H9 (cell line): ENCODE measurements at regions not wholly inside any gene's neighbourhood (a gene's known extent, or its start where the extent isn't known, plus 50 kb on each side); places are given as distances from the start of the nearest gene placed in this dataset.

ENCODE experiments used
- DNase-seq: peaks from one replicate; pipeline ENCODE4 v3.0.0-alpha.2; 2017
- H2AFZ ChIP-seq: one replicate; pipeline ENCODE4 v1.6.1; 2013; ENCODE audit warnings: mild to moderate bottlenecking, low read length, control low read depth, moderate library complexity
- H2AK5ac ChIP-seq: 2 replicates; pipeline ENCODE4 v1.6.1; 2013; ENCODE audit warnings: low read length, control low read depth, mixed read lengths; ENCODE audit not compliant: insufficient read length
- H2BK120ac ChIP-seq: one replicate; pipeline ENCODE4 v1.6.1; 2013; ENCODE audit warnings: low read depth, mild to moderate bottlenecking, low read length, control low read depth, inconsistent platforms; ENCODE audit not compliant: poor library complexity, severe bottlenecking
- H2BK12ac ChIP-seq: 2 replicates; pipeline ENCODE4 v1.6.1; 2013; ENCODE audit warnings: low read length, control low read depth, mixed read lengths, low read depth; ENCODE audit not compliant: insufficient read length
- H2BK15ac ChIP-seq: 2 replicates; pipeline ENCODE4 v1.6.1; 2013; ENCODE audit warnings: low read depth, low read length, control low read depth
- H2BK20ac ChIP-seq: one replicate; pipeline ENCODE4 v1.6.1; 2013; ENCODE audit warnings: low read depth, mild to moderate bottlenecking, low read length, control low read depth, inconsistent platforms; ENCODE audit not compliant: poor library complexity, severe bottlenecking
- H2BK5ac ChIP-seq: 2 replicates; pipeline ENCODE4 v1.6.1; 2013; ENCODE audit warnings: low read length, control low read depth, mixed read lengths; ENCODE audit not compliant: insufficient read length
- H3K14ac ChIP-seq: 2 replicates; pipeline ENCODE4 v1.6.1; 2013; ENCODE audit warnings: low read length, control low read depth; ENCODE audit not compliant: insufficient read depth
- H3K18ac ChIP-seq: 2 replicates; pipeline ENCODE4 v1.6.1; 2013; ENCODE audit warnings: low read depth, mild to moderate bottlenecking, mixed read lengths, low read length, control low read depth; ENCODE audit not compliant: insufficient read length
- H3K23ac ChIP-seq: 2 replicates; pipeline ENCODE4 v1.6.1; 2013; ENCODE audit warnings: low read length, control low read depth, mixed read lengths, low read depth; ENCODE audit not compliant: insufficient read length
- H3K23me2 ChIP-seq: 2 replicates; pipeline ENCODE4 v1.6.1; 2013; ENCODE audit warnings: low read depth, mild to moderate bottlenecking, mixed read lengths, low read length, control low read depth; ENCODE audit not compliant: insufficient read length, poor library complexity, severe bottlenecking
- H3K27ac ChIP-seq: 2 replicates; pipeline ENCODE4 v1.5.1; 2013; ENCODE audit warnings: low read length, control low read depth, mixed read lengths, low read depth; ENCODE audit not compliant: insufficient read length
- H3K27me3 ChIP-seq: 2 replicates; pipeline ENCODE4 v1.6.1; 2013; ENCODE audit warnings: low read length, control low read depth, inconsistent platforms; ENCODE audit not compliant: insufficient read depth
- H3K4ac ChIP-seq: 2 replicates; pipeline ENCODE4 v1.6.1; 2013; ENCODE audit warnings: low read depth, mild to moderate bottlenecking, control low read depth, inconsistent platforms, low read length, moderate library complexity
- H3K4me1 ChIP-seq: 2 replicates; pipeline ENCODE4 v1.6.1; 2013; ENCODE audit warnings: low read length, control low read depth, inconsistent platforms; ENCODE audit not compliant: insufficient read depth
- H3K4me2 ChIP-seq: 2 replicates; pipeline ENCODE4 v1.6.1; 2013; ENCODE audit warnings: low read length, control low read depth, mixed read lengths; ENCODE audit not compliant: insufficient read length, insufficient read depth
- H3K56ac ChIP-seq: 2 replicates; pipeline ENCODE4 v1.6.1; 2013; ENCODE audit warnings: low read depth, mild to moderate bottlenecking, mixed read lengths, low read length, control low read depth; ENCODE audit not compliant: insufficient read length
- H3K79me1 ChIP-seq: 2 replicates; pipeline ENCODE4 v1.6.1; 2013; ENCODE audit warnings: low read depth, mild to moderate bottlenecking, moderate library complexity, low read length, control low read depth, inconsistent platforms; ENCODE audit not compliant: insufficient read depth, poor library complexity, severe bottlenecking
- H3K79me2 ChIP-seq: 2 replicates; pipeline ENCODE4 v1.6.1; 2013; ENCODE audit warnings: low read length, control low read depth, inconsistent platforms; ENCODE audit not compliant: insufficient read depth
- H3K9ac ChIP-seq: 2 replicates; pipeline ENCODE4 v1.6.1; 2013; ENCODE audit warnings: low read length, control low read depth, mixed read lengths; ENCODE audit not compliant: insufficient read length; ENCODE audit errors: extremely low read depth
- H3K9me3 ChIP-seq: one replicate; pipeline ENCODE4 v1.6.1; 2013; ENCODE audit warnings: low read depth, low read length, inconsistent platforms; ENCODE audit not compliant: control insufficient read depth
- H3T11ph ChIP-seq: one replicate; pipeline ENCODE4 v1.6.1; 2013; ENCODE audit warnings: mild to moderate bottlenecking, low read length, control low read depth, inconsistent platforms
- H4K20me1 ChIP-seq: one replicate; pipeline ENCODE4 v1.6.1; 2013; ENCODE audit not compliant: control insufficient read depth, insufficient read length, insufficient read depth
- H4K5ac ChIP-seq: 2 replicates; pipeline ENCODE4 v1.6.1; 2013; ENCODE audit warnings: low read depth, mild to moderate bottlenecking, mixed read lengths, low read length, control low read depth; ENCODE audit not compliant: insufficient read length
- H4K8ac ChIP-seq: replicated peaks from 2 replicates; pipeline ENCODE4 v1.6.1; 2013; ENCODE audit warnings: low read length, control low read depth, mixed read lengths, low read depth; ENCODE audit not compliant: insufficient read length
- H4K91ac ChIP-seq: 2 replicates; pipeline ENCODE4 v1.6.1; 2013; ENCODE audit warnings: low read depth, mild to moderate bottlenecking, moderate library complexity, mixed read lengths, low read length, control low read depth; ENCODE audit not compliant: insufficient read length
- H3K27ac Mint-ChIP-seq, 3 experiments: 2 replicates in 2 of 3; 3 replicates in 1 of 3; pipeline ENCODE4 v1.8.0; 2020 to 2021; ENCODE audit warnings: mixed read lengths in 3 of 3, mild to moderate bottlenecking in 1 of 3, moderate library complexity in 1 of 3
- H3K27me3 Mint-ChIP-seq: 2 replicates; pipeline ENCODE4 v1.8.0; 2021; ENCODE audit warnings: low read depth, mild to moderate bottlenecking, moderate library complexity, mixed read lengths
- H3K36me3 Mint-ChIP-seq, 3 experiments: 2 replicates in 2 of 3; 3 replicates in 1 of 3; pipeline ENCODE4 v1.8.0; 2020 to 2021; ENCODE audit warnings: low read depth in 3 of 3, mixed read lengths in 3 of 3; ENCODE audit not compliant: insufficient read depth in 1 of 3
- H3K4me1 Mint-ChIP-seq, 2 experiments: 2 replicates each; pipeline ENCODE4 v1.8.0; 2020; ENCODE audit warnings: mixed read lengths in 2 of 2
- H3K4me3 Mint-ChIP-seq, 2 experiments: 2 replicates in 1 of 2; 3 replicates in 1 of 2; pipeline ENCODE4 v1.8.0; 2020 to 2021; ENCODE audit warnings: mild to moderate bottlenecking in 2 of 2, mixed read lengths in 2 of 2, moderate library complexity in 1 of 2
- H3K9me3 Mint-ChIP-seq, 2 experiments: 2 replicates in 1 of 2; 3 replicates in 1 of 2; pipeline ENCODE4 v1.8.0; 2020; ENCODE audit warnings: mild to moderate bottlenecking in 2 of 2, mixed read lengths in 2 of 2, moderate library complexity in 1 of 2
- WGBS: extraction: QIAGEN DNeasy Blood & Tissue Kit; methylation state at CpG from one replicate; pipeline ENCODE4 v1.1.7; 2013; ENCODE audit warnings: missing lambda C conversion rate, low lambda C conversion rate, mixed read lengths; ENCODE audit not compliant: insufficient read length; ENCODE audit errors: extremely low coverage; 5-methylcytosine and 5-hydroxymethylcytosine counted together
- TF ChIP-seq, protein P1 (sequence below): fragments of 200-600 bp; sonication (generic); conservative IDR thresholded peaks from 3 replicates; pipeline ENCODE4 v1.8.0; 2021; ENCODE audit warnings: antibody characterized with exemption, mild to moderate bottlenecking

- Histone ChIP-seq H4K20me1 (no peaks in the 10 kb centered on the region), H3K4me2 (no peak overlapping the region), H4K5ac (no peak overlapping the region), H3K79me2 (no peaks in the 10 kb centered on the region), H2BK120ac (no peak overlapping the region), H3K27ac (no peak overlapping the region), H3K9me3 (no peaks in the 10 kb centered on the region), H3K23ac (no peak overlapping the region), H3K18ac (no peak overlapping the region), H2BK5ac (no peak overlapping the region), H3K79me1 (no peaks in the 10 kb centered on the region), H4K8ac (no peak overlapping the region), H3K14ac (no peak overlapping the region), H3K23me2 (no peaks in the 10 kb centered on the region), H2BK20ac (no peak overlapping the region), H3K27me3 (no peaks in the 10 kb centered on the region), H3K4ac (no peak overlapping the region), H3K4me1 (peaks cover 7% of the 10 kb centered on the region), H2AK5ac (no peak overlapping the region), H3T11ph (no peak overlapping the region), H3K9ac (no peak overlapping the region), H2AFZ (no peak overlapping the region), H2BK15ac (no peak overlapping the region), H3K56ac (no peak overlapping the region), H2BK12ac (no peak overlapping the region), H4K91ac (no peak overlapping the region)
- Mint-ChIP-seq H3K9me3 (peaks cover 8 to 9% of the 10 kb centered on the region in 2 experiments; a peak in 4 of 5 replicates), H3K27ac (no peak overlapping the region), H3K27me3 (peaks cover 55% of the 10 kb centered on the region), H3K4me1 (peaks cover 14% of the 10 kb centered on the region in 2 experiments), H3K36me3 (peaks cover 0 to 8% (median 0%) of the 10 kb centered on the region in 3 experiments; a peak in 1 of 7 replicates), H3K4me3 (no peak overlapping the region)
- TF ChIP-seq, protein P1, sequence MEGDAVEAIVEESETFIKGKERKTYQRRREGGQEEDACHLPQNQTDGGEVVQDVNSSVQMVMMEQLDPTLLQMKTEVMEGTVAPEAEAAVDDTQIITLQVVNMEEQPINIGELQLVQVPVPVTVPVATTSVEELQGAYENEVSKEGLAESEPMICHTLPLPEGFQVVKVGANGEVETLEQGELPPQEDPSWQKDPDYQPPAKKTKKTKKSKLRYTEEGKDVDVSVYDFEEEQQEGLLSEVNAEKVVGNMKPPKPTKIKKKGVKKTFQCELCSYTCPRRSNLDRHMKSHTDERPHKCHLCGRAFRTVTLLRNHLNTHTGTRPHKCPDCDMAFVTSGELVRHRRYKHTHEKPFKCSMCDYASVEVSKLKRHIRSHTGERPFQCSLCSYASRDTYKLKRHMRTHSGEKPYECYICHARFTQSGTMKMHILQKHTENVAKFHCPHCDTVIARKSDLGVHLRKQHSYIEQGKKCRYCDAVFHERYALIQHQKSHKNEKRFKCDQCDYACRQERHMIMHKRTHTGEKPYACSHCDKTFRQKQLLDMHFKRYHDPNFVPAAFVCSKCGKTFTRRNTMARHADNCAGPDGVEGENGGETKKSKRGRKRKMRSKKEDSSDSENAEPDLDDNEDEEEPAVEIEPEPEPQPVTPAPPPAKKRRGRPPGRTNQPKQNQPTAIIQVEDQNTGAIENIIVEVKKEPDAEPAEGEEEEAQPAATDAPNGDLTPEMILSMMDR = no peak
- WGBS = no CpG with 5 or more reads among the region's 12 CpGs
- no peak for DNase-seq
Observed at GRCh38 chr20:23200413-23200812, 114.3 kb upstream of the CD93 start.
